Uterus (tissue), 3 donors: ENCODE measurements at regions not wholly inside any gene's neighbourhood (a gene's known extent, or its start where the extent isn't known, plus 50 kb on each side); places are given as distances from the start of the nearest gene placed in this dataset.

Experiments used
- DNase-seq, 2 donors: peaks; one replicate each; pipeline ENCODE4 v3.0.0-alpha.2; 2019 to 2020
- H3K27ac ChIP-seq, 2 donors: fragments of 200-600 bp; sonication (generic); 1 replicate in 1 of 2; 2 replicates in 1 of 2; pipeline ENCODE4 v1.5.1; 2016 to 2018
- H3K27me3 ChIP-seq, 2 donors: fragments of 200-600 bp; sonication (generic); one replicate each; pipeline ENCODE4 v1.5.1; 2018 to 2019; ENCODE audit warnings: control low read depth in 1 of 2
- H3K36me3 ChIP-seq, 2 donors: fragments of 200-600 bp; sonication (generic); one replicate each; pipeline ENCODE4 v1.5.1; 2019; ENCODE audit warnings: control low read depth in 1 of 2
- H3K4me1 ChIP-seq, 2 donors: fragments of 200-600 bp; sonication (generic); one replicate each; pipeline ENCODE4 v1.5.1; 2018 to 2019; ENCODE audit warnings: control low read depth in 1 of 2
- H3K4me3 ChIP-seq, 2 donors: fragments of 200-600 bp; sonication (generic); 1 replicate in 1 of 2; 2 replicates in 1 of 2; pipeline ENCODE4 v1.5.1; 2018 to 2019; ENCODE audit warnings: mild to moderate bottlenecking in 1 of 2
- H3K9me3 ChIP-seq, 2 donors: fragments of 200-600 bp; sonication (generic); one replicate each; pipeline ENCODE4 v1.5.1; 2019; ENCODE audit warnings: control low read depth in 1 of 2
- CTCF ChIP-seq, 4 experiments: fragments of 200-600 bp in 2 of 4; fragments of 450-650 bp in 2 of 4; sonication (generic) in 2 of 4; IDR thresholded peaks; one replicate each; pipeline ENCODE4 v1.5.1; 2016 to 2019; ENCODE audit warnings: antibody characterized with exemption in 4 of 4, mild to moderate bottlenecking in 2 of 4, moderate library complexity in 1 of 4
- POLR2A ChIP-seq, 2 donors: fragments of 450-650 bp; IDR thresholded peaks; one replicate each; pipeline ENCODE4 v1.6.1; 2016; ENCODE audit warnings: antibody characterized with exemption in 2 of 2, mild to moderate bottlenecking in 1 of 2, moderate library complexity in 1 of 2
- intact Hi-C: fragments of 100-400 bp; cut with DNase I; formaldehyde crosslinking; loops from one replicate; pipeline ENCODE4 v1.15.1; 2023; ENCODE audit warnings: low total_unique reads
- donor health status: DM: yes; HTN: yes; CAD: no.

- TF ChIP-seq CTCF (IDR thresholded peaks at IDR 0.05) (no peak), POLR2A (IDR thresholded peaks at IDR 0.05) (no peak)
- H3K4me1 ChIP-seq, result no peaks in the 10 kb centered on the region
- H3K27me3 ChIP-seq, result no peaks in the 10 kb centered on the region
- DNase-seq, result no peak
- H3K27ac ChIP-seq, result no peak overlapping the region
- H3K4me3 ChIP-seq, result no peak overlapping the region
- no peaks in the 10 kb centered on the region for H3K36me3 ChIP-seq
- H3K9me3 ChIP-seq, result no peaks in the 10 kb centered on the region
- intact Hi-C loops, result no loop called here
These were observed 525.3 kb downstream of the SUCLG1 start for GRCh38 chr2:83933749-83934148.

- no peak for DNase-seq
- H3K27ac ChIP-seq, result no peak overlapping the region
- no peaks in the 10 kb centered on the region for H3K36me3 ChIP-seq
- H3K27me3 ChIP-seq, result no peaks in the 10 kb centered on the region
- intact Hi-C loops, result no loop called here
- no peak overlapping the region for H3K4me3 ChIP-seq
- TF ChIP-seq CTCF (IDR thresholded peaks at IDR 0.05) (no peak), POLR2A (IDR thresholded peaks at IDR 0.05) (no peak)
- H3K4me1 ChIP-seq, result no peaks in the 10 kb centered on the region
- H3K9me3 ChIP-seq, result no peaks in the 10 kb centered on the region
These were observed 535.5 kb downstream of the SUCLG1 start for GRCh38 chr2:83923531-83923930.

GRCh38 chr2:83916559-83916958 is 542.5 kb downstream of the SUCLG1 start:
- Histone ChIP-seq H3K36me3 (no peaks in the 10 kb centered on the region), H3K9me3 (no peaks in the 10 kb centered on the region), H3K4me1 (no peaks in the 10 kb centered on the region), H3K4me3 (no peak overlapping the region), H3K27me3 (no peaks in the 10 kb centered on the region), H3K27ac (no peak overlapping the region)
- intact Hi-C loops, result no loop called here
- no peak for TF ChIP-seq POLR2A (IDR thresholded peaks at IDR 0.05)
- no peak for TF ChIP-seq CTCF (IDR thresholded peaks at IDR 0.05)
- DNase-seq, result no peak

- Histone ChIP-seq H3K9me3 (no peaks in the 10 kb centered on the region), H3K4me3 (no peak overlapping the region), H3K36me3 (no peaks in the 10 kb centered on the region), H3K27ac (no peak overlapping the region), H3K4me1 (no peaks in the 10 kb centered on the region), H3K27me3 (no peaks in the 10 kb centered on the region)
- TF ChIP-seq CTCF (IDR thresholded peaks at IDR 0.05), result no peak
- no peak for TF ChIP-seq POLR2A (IDR thresholded peaks at IDR 0.05)
- intact Hi-C loops, result no loop called here
- no peak for DNase-seq
These were observed 543.7 kb downstream of the SUCLG1 start for GRCh38 chr2:83915381-83915780.

GRCh38 chr2:83908750-83909149 is 550.3 kb downstream of the SUCLG1 start:
- no peak overlapping the region for H3K27ac ChIP-seq
- H3K27me3 ChIP-seq, result no peaks in the 10 kb centered on the region
- H3K9me3 ChIP-seq, result no peaks in the 10 kb centered on the region
- intact Hi-C loops, result no loop called here
- no peak overlapping the region for H3K4me3 ChIP-seq
- TF ChIP-seq POLR2A (IDR thresholded peaks at IDR 0.05), result no peak
- TF ChIP-seq CTCF (IDR thresholded peaks at IDR 0.05), result no peak
- H3K4me1 ChIP-seq, result no peaks in the 10 kb centered on the region
- H3K36me3 ChIP-seq, result no peaks in the 10 kb centered on the region
- no peak for DNase-seq
